GM11168 (cell line): ENCODE measurements at regions not wholly inside any gene's neighbourhood (a gene's known extent, or its start where the extent isn't known, plus 50 kb on each side); places are given as distances from the start of the nearest gene placed in this dataset.

Experiments
- in situ Hi-C: fragments of 300-500 bp; cut with MboI; formaldehyde crosslinking; loops from one replicate; pipeline ENCODE4 v1.12.0; 2022; ENCODE audit warnings: low sequenced_read_pairs; ENCODE audit not compliant: unreplicated experiment

DNA sequence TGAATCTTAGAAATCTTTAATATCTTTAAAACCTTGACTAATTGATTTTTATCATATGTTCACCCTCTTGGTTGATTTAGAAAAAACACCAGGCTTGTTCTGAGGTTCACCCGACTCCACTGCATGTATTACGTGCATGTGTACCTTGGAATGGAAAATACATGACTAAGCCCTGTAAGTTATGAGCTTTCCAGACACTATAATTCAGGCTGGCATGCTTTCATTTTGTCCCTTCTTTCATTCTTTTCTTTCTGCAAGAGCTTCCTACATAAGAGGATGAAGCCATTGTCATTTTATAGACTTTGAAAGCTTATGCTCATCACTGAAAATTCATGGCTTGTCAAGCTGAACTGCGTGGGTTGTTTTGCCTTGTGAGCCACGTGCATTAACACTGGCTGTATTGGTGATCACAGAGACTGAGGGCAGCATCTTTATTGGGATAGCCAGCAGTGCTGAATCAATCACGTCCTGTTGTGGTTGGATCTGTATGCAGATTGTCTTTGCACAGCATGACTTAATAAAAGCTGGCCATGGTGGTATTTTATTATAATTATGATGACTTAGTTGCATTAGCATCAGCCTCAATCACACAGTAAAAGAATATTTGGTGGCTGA is 141.9 kb downstream of the SLIT2 start:
- in situ Hi-C loops, result no loop called here

DNA sequence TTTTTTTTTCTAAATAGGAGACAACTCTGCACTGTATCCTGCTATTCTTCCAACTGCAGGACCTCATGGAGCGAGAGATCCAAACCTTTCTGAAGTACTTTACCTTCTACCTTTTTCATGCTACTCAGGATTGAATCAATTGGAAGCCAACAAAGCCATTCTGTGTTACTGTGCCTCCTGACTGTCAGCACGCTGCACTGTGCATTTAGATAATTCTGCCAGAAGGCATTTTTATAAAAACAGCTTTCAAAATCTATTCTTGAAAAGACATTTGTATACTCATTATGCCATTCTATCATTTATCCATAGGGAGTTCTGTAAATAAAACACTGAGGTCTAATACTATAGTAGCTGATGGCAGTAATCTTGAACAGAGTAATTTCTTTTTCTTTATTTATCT is 142.8 kb downstream of the SLIT2 start:
- in situ Hi-C loops, result no loop called here

GRCh38 chr4:20395160-20395773 is 143.6 kb downstream of the SLIT2 start:
- in situ Hi-C loops, result no loop called here

DNA sequence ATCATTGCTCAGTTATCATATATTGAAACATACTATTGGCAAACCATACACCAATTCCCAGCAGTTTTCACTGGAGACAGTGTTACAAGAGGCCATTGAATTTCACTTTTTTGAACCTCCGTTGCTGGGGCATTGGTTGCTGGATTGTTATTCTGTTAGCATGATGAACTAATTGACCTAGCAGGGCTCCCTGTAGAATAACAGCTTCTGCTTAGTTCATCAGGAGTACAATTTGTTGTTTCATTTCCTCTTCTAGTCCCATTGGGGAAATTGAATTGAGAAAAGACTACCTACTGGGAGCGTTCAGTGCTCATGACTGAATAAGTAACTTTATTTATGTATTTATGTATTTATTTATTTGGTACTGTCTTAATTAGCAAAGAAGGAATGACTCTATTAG is 151.6 kb downstream of the SLIT2 start:
- in situ Hi-C loops, result no loop called here

GRCh38 chr4:20403846-20404245 is 152.1 kb downstream of the SLIT2 start:
- in situ Hi-C loops, result no loop called here

DNA sequence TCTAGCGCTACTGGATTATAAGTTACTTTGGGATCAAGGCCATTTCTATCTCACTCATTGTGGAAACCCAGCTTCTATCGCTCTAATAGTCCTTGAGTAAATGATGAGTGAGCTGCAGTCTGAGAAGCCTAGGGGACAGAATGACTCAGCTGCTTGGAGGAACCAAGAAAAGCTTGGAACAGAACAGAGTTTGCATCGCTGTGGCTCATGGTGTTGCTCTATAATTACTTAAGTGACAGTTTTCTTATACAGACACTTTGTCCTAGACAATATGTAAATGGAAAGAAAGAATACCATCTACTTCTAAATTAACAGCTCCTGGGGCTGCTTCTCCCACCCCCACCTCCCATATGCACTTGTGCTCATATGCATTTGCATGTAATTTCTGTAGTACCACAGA is 156.9 kb downstream of the SLIT2 start:
- in situ Hi-C loops, result no loop called here

GRCh38 chr4:20412072-20412471 is 160.4 kb downstream of the SLIT2 start:
- in situ Hi-C loops, result no loop called here

- in situ Hi-C loops, result no loop called here
Observed at GRCh38 chr4:20416800-20417199, 165.1 kb downstream of the SLIT2 start.

GRCh38 chr4:20418861-20419451 is 167.3 kb downstream of the SLIT2 start:
- in situ Hi-C loops, result no loop called here

- in situ Hi-C loops, result loop anchor here (5.0 kb wide), 1 partner anchor 266 kb away; no protein-coding TSS in a partner anchor
Observed at GRCh38 chr4:20420916-20421602, 169.4 kb downstream of the SLIT2 start.

- in situ Hi-C loops, result loop anchor here (5.0 kb wide), 1 partner anchor 266 kb away; no protein-coding TSS in a partner anchor
Observed at GRCh38 chr4:20421603-20421985, 169.9 kb downstream of the SLIT2 start.

GRCh38 chr4:20422398-20422797 is 170.7 kb downstream of the SLIT2 start:
- in situ Hi-C loops, result loop anchor here (5.0 kb wide), 1 partner anchor 265 kb away; no protein-coding TSS in a partner anchor

GRCh38 chr4:20423420-20423819 is 171.7 kb downstream of the SLIT2 start:
- in situ Hi-C loops, result loop anchor here (5.0 kb wide), 1 partner anchor 264 kb away; no protein-coding TSS in a partner anchor

DNA sequence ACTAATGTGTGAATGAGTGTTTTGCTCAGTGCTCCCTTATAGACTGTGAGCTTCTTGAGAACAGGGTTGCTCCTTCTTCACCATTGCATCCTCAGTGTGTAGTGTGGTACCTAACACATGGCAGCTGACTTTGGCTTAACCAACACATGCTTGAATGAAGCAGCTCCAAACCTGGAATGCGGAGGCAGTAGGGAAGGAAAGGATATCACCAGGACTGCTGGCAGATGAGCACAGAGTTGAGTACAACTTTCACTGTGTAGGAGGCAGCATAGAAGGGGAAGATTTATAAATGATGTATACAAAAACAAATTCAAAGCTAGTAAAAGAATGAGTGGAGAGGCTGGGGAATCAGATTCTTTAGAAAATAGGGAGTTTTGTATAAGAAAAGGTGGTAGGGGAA is 174.3 kb downstream of the SLIT2 start:
- in situ Hi-C loops, result no loop called here

DNA sequence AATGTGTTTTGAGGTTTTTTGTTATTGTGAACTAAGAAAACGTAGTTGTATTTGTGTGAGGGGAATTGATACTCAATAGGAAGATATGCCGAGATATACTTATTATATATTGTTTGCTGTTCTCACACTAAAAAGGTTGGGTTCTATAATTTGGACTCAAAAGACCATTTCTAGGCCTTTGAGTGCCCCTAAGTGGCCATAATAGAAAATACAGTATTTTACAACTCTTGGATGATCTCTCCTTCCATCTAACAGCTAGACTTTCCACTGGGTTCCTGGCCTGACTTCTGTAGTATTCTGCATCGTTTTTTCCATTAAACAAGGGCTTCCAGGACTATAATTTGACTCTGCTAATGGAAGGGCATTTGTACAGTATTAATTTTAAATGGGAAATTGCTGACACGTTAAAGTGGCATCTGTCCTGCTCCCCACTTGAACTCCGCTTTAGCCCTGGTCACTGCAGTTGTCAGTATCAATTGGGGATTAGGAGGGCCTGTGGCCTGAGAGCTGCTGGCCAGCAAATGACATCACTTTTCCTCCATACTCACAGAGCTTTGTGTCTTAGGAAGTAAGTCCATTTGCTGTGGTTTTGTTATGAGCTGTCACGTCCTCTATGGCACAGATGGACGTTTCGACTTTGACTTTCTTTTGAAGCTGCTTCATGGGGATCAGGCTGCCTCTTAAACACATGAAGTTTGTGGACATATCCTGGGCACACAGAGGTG is 176.9 kb downstream of the SLIT2 start:
- in situ Hi-C loops, result no loop called here

- in situ Hi-C loops, result no loop called here
Observed at GRCh38 chr4:20430259-20430941, 178.7 kb downstream of the SLIT2 start.

DNA sequence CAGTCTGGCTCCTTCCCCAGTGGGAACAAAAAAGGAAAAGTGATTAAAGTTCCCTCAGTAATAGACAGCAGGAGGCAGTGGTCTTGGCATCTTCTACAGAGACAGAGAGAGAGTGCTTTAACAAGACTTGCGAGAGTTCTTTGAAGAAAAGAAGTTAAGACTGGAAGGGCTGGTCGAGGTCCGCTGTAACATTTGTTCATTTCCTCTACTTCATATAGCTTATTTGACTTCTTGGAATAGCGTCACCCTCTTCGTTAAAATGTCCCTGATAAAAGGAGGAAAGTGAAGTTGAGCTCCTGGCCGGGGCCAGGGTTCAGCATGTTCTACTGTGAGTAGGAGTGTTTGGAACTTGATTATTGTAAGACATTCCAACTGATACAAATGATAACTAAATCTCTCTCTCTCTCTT is 179.8 kb downstream of the SLIT2 start:
- in situ Hi-C loops, result no loop called here

DNA sequence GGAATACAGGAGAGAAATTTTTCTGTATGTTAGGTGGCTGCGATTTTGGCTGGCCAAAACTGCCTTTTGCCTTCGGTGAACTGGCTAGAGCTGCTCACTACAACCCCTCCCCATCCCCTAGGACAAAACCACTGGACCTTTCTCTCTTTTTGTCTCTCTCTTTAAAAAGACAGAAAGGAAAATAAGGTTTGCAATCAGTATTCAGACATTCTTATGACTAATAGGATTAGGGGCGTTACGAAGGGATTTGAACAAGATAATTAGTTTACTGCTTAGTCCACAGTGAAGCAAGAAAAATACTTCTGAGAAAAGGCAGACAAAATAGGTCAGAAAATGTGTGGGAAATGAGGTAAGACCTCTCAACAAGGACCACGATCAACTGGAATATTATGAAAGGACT is 180.4 kb downstream of the SLIT2 start:
- in situ Hi-C loops, result no loop called here

DNA sequence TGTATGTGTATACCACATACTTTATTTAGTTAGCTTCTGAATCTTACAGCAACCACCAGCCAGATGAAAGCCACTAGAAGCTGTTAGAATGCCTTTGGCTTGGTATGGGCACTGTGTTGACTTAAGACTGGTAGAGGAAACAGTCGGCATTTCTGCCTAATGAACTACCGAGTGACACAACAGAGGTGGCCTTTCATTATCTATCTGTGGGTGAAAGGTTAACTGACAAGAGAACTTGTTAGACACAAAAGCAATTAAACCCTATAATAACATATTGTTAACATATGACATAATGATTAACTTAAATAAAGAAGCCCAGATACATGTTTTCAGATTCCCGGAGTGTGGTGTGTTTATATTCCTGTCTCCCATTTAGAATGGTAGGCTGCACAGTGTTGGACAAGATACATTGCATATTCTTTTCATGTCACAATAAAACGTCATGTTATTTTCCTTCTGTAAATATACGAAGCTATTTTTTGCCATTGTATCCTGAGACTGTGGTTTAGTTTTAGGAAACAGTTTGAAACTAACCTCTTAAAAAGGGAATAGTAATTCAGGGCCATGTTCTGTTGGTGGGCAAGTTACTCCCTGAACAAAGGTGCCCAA is 181.5 kb downstream of the SLIT2 start:
- in situ Hi-C loops, result no loop called here

GRCh38 chr4:20440170-20440569 is 188.5 kb downstream of the SLIT2 start:
- in situ Hi-C loops, result no loop called here
